ENCODE measurements at regions not wholly inside any gene's neighbourhood (a gene's known extent, or its start where the extent isn't known, plus 50 kb on each side); places are given as distances from the start of the nearest gene placed in this dataset.

DNA sequence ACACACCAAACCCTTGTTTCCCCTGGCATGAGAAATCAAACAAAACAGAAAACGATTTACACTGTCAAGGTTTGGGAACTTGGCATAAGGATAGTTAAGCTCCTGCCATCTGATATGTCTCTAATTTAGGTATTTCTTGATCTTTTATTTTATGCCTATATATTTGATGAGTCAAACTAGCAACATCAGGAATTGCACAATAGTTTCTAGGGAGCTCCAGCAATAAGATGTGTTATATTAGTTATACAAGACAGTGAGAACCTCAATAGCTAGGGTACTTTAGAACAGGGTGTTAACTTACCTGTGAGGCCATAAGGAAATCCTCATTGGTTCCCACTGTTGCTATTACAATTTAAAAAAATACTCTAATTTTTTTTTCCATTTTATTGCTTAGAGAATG is 474.2 kb downstream of the GBA3 start:
- TF ChIP-seq, protein P1, sequence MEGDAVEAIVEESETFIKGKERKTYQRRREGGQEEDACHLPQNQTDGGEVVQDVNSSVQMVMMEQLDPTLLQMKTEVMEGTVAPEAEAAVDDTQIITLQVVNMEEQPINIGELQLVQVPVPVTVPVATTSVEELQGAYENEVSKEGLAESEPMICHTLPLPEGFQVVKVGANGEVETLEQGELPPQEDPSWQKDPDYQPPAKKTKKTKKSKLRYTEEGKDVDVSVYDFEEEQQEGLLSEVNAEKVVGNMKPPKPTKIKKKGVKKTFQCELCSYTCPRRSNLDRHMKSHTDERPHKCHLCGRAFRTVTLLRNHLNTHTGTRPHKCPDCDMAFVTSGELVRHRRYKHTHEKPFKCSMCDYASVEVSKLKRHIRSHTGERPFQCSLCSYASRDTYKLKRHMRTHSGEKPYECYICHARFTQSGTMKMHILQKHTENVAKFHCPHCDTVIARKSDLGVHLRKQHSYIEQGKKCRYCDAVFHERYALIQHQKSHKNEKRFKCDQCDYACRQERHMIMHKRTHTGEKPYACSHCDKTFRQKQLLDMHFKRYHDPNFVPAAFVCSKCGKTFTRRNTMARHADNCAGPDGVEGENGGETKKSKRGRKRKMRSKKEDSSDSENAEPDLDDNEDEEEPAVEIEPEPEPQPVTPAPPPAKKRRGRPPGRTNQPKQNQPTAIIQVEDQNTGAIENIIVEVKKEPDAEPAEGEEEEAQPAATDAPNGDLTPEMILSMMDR (IDR thresholded peaks at IDR 0.05; ENCODE audit: unreplicated experiment) = no peak
- no peaks in the 10 kb centered on the region for H3K36me3 Mint-ChIP-seq
- H3K4me1 Mint-ChIP-seq = no peaks in the 10 kb centered on the region

DNA sequence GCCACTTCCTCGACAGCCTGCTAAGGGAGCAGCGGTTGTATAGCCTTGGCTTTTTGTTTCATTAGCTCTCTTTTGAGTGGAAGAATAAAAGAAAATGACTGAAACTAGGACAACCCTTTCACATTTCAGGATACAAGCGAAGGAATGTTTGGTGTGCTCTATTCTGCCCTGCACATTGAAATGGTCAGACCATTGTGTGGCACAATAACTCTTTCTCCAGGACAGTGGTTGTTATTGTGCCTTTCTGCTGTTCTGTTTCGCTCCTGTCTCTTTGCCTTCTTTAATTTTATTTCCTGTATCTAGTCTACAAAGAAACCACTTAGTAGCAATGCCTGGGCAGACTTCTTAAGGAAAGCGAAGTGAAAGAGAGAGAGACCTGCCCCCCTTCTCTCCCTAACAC is 473.7 kb downstream of the GBA3 start:
- Mint-ChIP-seq H3K36me3 (no peaks in the 10 kb centered on the region), H3K27me3 (ENCODE audit: low read depth) (peaks cover 4% of the 10 kb centered on the region), H3K4me1 (no peaks in the 10 kb centered on the region), H3K27ac (no peak overlapping the region), H3K9me3 (no peaks in the 10 kb centered on the region), H3K4me3 (no peak overlapping the region)
- no peak for DNase-seq (ENCODE audit: low spot score in 2 of 2, unreplicated experiment in 2 of 2)
- TF ChIP-seq, protein P1 (IDR thresholded peaks at IDR 0.05; ENCODE audit: unreplicated experiment) = no peak

More for the DNA sequence above, 474.2 kb downstream of the GBA3 start:
- Mint-ChIP-seq H3K27ac (no peak overlapping the region), H3K9me3 (no peaks in the 10 kb centered on the region), H3K27me3 (ENCODE audit: low read depth) (peaks cover 1% of the 10 kb centered on the region), H3K4me3 (no peak overlapping the region)
- DNase-seq (ENCODE audit: low spot score in 2 of 2, unreplicated experiment in 2 of 2) = no peak

DNA sequence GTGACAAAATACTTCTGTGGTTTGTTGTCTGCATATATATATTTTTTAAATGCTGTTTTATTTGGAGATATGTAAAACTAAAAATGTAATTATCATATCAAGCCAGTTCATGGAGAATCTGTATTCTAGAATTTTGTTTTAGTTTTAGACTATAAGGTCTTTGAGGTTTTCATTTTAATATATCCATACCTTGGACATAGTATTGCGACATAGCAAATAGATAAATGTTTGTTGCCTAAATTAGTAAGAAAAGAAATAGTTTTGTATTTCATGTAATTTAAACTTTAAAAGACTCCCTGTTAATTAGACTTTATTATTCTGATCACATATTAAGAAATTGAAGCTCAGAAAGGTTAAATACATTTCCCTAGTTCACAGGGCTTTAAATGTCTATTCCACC is 472.9 kb downstream of the GBA3 start:
- H3K4me1 Mint-ChIP-seq = no peaks in the 10 kb centered on the region
- no peaks in the 10 kb centered on the region for H3K9me3 Mint-ChIP-seq
- no peak for DNase-seq (ENCODE audit: low spot score in 2 of 2, unreplicated experiment in 2 of 2)
- H3K27ac Mint-ChIP-seq = no peak overlapping the region
- H3K27me3 Mint-ChIP-seq (ENCODE audit: low read depth) = peaks cover 4% of the 10 kb centered on the region
- no peak overlapping the region for H3K4me3 Mint-ChIP-seq
- TF ChIP-seq, protein P1 (IDR thresholded peaks at IDR 0.05; ENCODE audit: unreplicated experiment) = no peak
- no peaks in the 10 kb centered on the region for H3K36me3 Mint-ChIP-seq

DNA sequence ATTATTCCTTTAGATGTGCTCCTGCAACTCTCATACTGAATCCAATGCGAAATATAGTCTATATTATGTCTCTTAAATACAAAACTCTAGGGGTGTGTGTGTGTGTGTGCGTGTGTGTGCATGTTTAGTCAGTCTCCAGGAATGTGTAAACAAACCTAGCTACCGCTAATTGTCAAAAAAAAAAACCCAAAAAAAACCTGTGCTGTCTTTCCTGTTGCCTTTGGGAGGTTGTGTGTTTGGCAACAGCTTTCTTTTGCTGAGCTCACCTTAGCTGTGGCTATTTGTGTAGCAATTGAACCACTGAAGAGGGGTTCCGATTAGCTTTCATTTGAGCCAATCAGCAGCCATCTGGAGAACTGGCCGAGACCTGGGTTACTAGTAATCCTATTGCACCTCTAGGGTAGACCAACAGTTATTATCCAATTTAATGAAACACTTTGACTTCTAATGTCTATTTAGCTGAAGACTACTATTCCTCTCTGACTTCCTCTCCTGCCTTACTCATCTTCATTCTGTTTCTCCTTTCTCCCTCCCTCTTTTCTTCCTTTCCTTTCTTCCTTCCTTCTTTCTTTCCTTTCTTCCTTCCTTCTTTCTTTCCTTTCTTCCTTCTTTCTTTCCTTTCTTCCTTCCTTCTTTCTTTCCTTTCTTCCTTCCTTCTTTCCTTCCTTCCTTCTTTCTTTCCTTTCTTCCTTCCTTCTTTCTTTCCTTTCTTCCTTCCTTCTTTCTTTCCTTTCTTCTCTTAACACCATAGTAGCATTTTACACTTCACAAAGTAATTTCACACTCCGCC is 471.1 kb downstream of the GBA3 start:
- H3K27me3 Mint-ChIP-seq (ENCODE audit: low read depth) = peaks cover 4% of the 10 kb centered on the region
- TF ChIP-seq, protein P1 (IDR thresholded peaks at IDR 0.05; ENCODE audit: unreplicated experiment) = no peak
- no peaks in the 10 kb centered on the region for H3K36me3 Mint-ChIP-seq
- DNase-seq (ENCODE audit: low spot score in 2 of 2, unreplicated experiment in 2 of 2) = no peak
- H3K4me1 Mint-ChIP-seq = no peaks in the 10 kb centered on the region
- H3K4me3 Mint-ChIP-seq = no peak overlapping the region
- H3K9me3 Mint-ChIP-seq = no peaks in the 10 kb centered on the region
- no peak overlapping the region for H3K27ac Mint-ChIP-seq

DNA sequence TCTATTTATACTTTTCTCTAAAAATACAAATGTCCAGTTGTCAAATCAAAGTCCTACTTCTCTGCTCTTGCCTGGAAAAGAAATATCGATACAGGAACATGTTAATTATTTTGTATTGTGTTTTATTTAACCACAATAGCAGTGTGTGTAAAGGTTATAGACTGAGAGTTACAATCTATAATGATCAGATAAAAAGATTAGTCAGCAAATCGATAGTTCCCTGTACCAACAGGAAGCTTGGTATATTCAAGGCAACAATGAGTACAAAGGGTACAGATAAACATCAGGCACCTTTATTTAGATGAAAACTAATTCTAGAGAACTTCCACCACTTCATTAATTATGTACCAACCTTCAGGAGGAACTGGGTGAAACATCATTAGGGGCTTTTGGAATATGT is 469.5 kb downstream of the GBA3 start:
- H3K4me3 Mint-ChIP-seq = no peak overlapping the region
- no peak for DNase-seq (ENCODE audit: low spot score in 2 of 2, unreplicated experiment in 2 of 2)
- no peaks in the 10 kb centered on the region for H3K36me3 Mint-ChIP-seq
- no peaks in the 10 kb centered on the region for H3K9me3 Mint-ChIP-seq
- H3K27me3 Mint-ChIP-seq (ENCODE audit: low read depth) = peaks cover 4% of the 10 kb centered on the region
- H3K27ac Mint-ChIP-seq = no peak overlapping the region
- no peaks in the 10 kb centered on the region for H3K4me1 Mint-ChIP-seq
- TF ChIP-seq, protein P1 (IDR thresholded peaks at IDR 0.05; ENCODE audit: unreplicated experiment) = no peak

Data from mesothelial cell of epicardium (in vitro differentiated cells).